ENCODE measurements at regions not wholly inside any gene's neighbourhood (a gene's known extent, or its start where the extent isn't known, plus 50 kb on each side); places are given as distances from the start of the nearest gene placed in this dataset.

GRCh38 chr5:36418152-36418979 is 116.7 kb upstream of the RANBP3L start:
- TF ChIP-seq POLR2A (IDR thresholded peaks at IDR 0.05), result no peak
- no peak for TF ChIP-seq CTCF (IDR thresholded peaks at IDR 0.05)

Data from testis (tissue), 2 donors.